NK-92 treated with Interleukin-12 subunit alpha and Interleukin-12 subunit beta, amount 100 ng/mL, for 24 hours (cell line): ENCODE measurements at regions not wholly inside any gene's neighbourhood (a gene's known extent, or its start where the extent isn't known, plus 50 kb on each side); places are given as distances from the start of the nearest gene placed in this dataset.

Experiments used
- DNase-seq: peaks from one replicate; lab custom pipeline; 2025; lab: John Stamatoyannopoulos, UW

GRCh38 chr16:26898200-26898599 is 168.5 kb upstream of the C16orf82 start:
- no peak for DNase-seq

- no peak for DNase-seq
These were observed 165.4 kb upstream of the C16orf82 start for GRCh38 chr16:26901196-26901861.

- DNase-seq: no peak
These were observed 164.7 kb upstream of the C16orf82 start for GRCh38 chr16:26901983-26902382.

GRCh38 chr16:26905336-26905735 is 161.4 kb upstream of the C16orf82 start:
- no peak for DNase-seq

- DNase-seq: no peak
These were observed 157.1 kb upstream of the C16orf82 start for GRCh38 chr16:26909623-26910022.

GRCh38 chr16:26911436-26911835 is 155.3 kb upstream of the C16orf82 start:
- DNase-seq: no peak

- no peak for DNase-seq
These were observed 152.9 kb upstream of the C16orf82 start for GRCh38 chr16:26913851-26914250.

GRCh38 chr16:26930786-26931581 is 135.7 kb upstream of the C16orf82 start:
- DNase-seq: no peak

GRCh38 chr16:26950636-26951035 is 116.1 kb upstream of the C16orf82 start:
- no peak for DNase-seq

- DNase-seq: no peak
These were observed 114.8 kb upstream of the C16orf82 start for GRCh38 chr16:26951950-26952349.

GRCh38 chr16:26952411-26952810 is 114.3 kb upstream of the C16orf82 start:
- DNase-seq: no peak

GRCh38 chr16:26957283-26957859 is 109.4 kb upstream of the C16orf82 start:
- DNase-seq: no peak

GRCh38 chr16:26959416-26960009 is 107.2 kb upstream of the C16orf82 start:
- no peak for DNase-seq

- DNase-seq: no peak
These were observed 105.3 kb upstream of the C16orf82 start for GRCh38 chr16:26961459-26961858.

- no peak for DNase-seq
These were observed 103.6 kb upstream of the C16orf82 start for GRCh38 chr16:26963109-26963508.

GRCh38 chr16:26969589-26970231 is 97.0 kb upstream of the C16orf82 start:
- DNase-seq: no peak

GRCh38 chr16:26970292-26970691 is 96.4 kb upstream of the C16orf82 start:
- no peak for DNase-seq

- DNase-seq: no peak
These were observed 89.9 kb upstream of the C16orf82 start for GRCh38 chr16:26976873-26977272.

- no peak for DNase-seq
These were observed 85.3 kb upstream of the C16orf82 start for GRCh38 chr16:26981266-26981938.

- no peak for DNase-seq
These were observed 84.3 kb upstream of the C16orf82 start for GRCh38 chr16:26982422-26982821.

- no peak for DNase-seq
These were observed 83.3 kb upstream of the C16orf82 start for GRCh38 chr16:26983426-26983825.
